NCI-H2196 (cell line): ENCODE measurements at regions not wholly inside any gene's neighbourhood (a gene's known extent, or its start where the extent isn't known, plus 50 kb on each side); places are given as distances from the start of the nearest gene placed in this dataset.

Source experiments
- DNase-seq: peaks from one replicate; lab custom pipeline; 2025; ENCODE audit not compliant: unreplicated experiment; lab: John Stamatoyannopoulos, UW

GRCh38 chr12:94059394-94060368, 88.7 kb upstream of the PLXNC1 start:
- no peak for DNase-seq

GRCh38 chr12:94062194-94062593, 86.2 kb upstream of the PLXNC1 start:
- no peak for DNase-seq

- no peak for DNase-seq
Measured at GRCh38 chr12:94062796-94063635, 85.4 kb upstream of the PLXNC1 start.

DNA sequence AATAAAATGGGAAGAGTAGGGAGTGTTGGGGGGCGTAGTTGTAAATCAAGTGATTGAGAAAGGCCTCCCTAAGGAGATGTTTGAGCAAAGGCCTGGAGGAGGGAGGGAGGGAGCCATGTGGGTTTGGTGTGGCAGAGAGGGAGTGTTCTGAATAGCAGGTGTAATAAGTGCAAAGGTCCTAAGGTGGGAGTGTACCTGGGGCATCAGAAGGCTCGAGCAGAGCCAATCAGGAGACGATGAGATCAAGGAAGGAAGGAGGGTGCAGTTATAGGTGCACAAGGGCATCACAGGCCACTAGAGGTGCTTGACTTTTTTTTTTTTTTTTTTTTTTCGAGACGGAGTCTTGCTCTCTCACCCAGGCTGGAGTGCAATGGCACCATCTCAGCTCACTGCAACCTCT, 77.9 kb upstream of the PLXNC1 start:
- DNase-seq = no peak

DNA sequence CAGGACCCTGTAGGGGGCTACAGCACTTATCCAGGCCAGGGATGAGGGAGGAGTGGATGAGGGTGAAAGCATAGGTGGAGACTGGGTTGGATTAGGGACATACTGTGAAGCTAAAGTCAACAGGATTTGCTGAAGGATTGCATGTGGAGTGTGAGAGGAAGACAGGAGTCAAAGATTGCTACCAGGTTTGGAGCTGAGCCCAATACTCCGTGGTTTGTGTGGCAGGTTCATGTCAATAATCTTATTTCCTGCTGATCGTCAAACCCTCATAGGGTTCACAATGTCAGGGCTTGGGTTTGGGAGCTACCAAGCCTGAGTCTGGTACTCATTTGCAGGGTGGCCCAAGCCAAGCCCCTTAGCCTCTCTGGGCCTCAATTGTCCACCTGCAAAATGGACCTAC, 77.1 kb upstream of the PLXNC1 start:
- DNase-seq = no peak

DNA sequence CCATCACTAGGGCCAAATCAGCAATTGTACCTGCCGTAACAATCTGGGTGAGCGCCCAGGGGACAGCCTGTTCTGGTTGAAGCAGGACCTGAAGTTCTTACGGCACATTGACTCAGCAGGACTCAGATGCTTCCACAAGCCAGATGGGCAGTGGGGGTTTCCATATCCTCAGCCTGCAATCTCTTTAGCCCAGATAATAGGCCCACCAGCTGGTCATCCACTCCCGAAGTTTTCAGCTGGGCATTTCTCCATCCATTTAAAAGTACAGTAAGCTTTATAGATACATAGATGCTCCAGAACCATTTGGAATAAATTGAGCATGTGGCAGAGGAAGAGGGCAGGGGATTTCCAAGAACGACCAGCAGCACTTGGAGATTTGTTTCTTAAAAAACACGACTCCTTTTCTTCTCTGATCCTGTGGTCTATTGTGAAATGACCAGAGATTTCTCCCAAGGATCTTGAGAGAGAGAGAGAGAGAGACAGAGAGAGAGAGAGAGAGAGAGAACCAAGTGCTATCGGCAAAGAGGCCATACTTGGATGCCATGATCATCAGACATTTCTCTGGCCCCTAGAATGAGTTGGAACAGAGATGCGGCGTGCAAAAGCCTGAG, 74.8 kb upstream of the PLXNC1 start:
- DNase-seq = no peak

GRCh38 chr12:94074216-94074979, 74.0 kb upstream of the PLXNC1 start:
- DNase-seq = no peak

- peak; percentile 11 for DNase-seq
Measured at GRCh38 chr12:94074980-94075629, 73.3 kb upstream of the PLXNC1 start.

- no peak for DNase-seq
Measured at GRCh38 chr12:94077209-94077608, 71.2 kb upstream of the PLXNC1 start.

DNA sequence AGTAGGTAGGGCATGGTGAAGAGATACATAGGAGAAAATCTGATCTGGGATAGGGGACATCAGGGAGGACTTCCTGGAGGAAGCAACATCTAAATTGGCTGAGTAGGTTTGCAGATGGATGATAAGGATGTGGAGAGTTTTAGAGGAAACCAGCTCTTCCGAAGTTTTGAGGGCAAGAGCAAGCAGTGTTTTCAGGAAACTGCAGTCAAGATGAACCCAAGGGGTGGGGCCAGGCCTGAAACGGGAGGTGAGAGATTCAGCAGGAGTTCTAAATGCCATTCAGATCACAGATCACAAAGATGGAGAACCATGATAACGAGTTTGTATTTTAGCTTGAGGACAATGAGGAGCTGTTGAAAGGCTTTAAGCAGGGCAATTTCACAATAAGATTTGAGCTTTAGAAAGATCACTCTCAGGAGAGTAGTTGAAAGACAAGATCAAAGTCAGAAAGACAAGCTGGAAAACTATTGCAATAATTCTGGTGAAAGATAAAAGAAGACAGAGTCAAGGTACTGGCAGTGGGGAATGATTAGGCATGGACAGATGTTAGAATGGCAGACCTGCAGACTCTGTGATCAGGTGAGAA, 70.1 kb upstream of the PLXNC1 start:
- no peak for DNase-seq

GRCh38 chr12:94078736-94079509, 69.5 kb upstream of the PLXNC1 start:
- DNase-seq = no peak

DNA sequence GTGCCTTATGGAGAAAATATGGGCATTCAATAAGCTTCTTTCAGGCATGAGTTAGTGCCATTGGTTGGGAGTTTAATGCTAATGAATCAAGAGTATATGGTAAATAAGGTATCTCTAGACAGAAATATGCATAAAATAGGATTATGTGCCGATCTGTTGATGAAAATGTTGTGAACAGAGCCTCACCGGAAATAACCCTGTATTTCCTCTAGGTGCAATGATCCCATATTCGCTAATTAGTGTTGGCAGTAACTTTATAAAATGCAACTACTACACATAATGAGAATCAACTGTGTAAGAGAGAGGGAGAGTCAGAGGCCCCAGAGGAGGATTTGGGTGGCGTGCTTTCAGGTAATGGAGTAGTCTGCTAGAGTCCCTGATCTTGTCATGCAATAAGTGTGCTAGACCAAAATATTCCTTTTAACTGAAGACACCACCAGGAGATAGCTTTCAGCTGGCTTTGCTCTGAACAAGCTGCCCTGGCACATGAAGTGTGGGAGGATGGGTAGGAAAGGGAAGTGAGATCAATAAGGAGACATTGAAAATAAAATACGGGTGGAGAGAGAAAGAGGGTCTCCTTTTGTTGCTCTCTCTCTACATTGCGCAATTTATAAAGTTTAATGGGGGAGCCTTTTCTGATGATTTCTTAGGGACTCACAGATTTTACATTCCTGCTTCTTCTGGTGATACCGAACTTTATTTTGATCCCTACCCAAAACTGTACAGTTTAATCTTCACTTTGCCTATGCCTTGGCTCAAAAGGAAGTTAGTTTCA, 68.6 kb upstream of the PLXNC1 start:
- DNase-seq = no peak

DNA sequence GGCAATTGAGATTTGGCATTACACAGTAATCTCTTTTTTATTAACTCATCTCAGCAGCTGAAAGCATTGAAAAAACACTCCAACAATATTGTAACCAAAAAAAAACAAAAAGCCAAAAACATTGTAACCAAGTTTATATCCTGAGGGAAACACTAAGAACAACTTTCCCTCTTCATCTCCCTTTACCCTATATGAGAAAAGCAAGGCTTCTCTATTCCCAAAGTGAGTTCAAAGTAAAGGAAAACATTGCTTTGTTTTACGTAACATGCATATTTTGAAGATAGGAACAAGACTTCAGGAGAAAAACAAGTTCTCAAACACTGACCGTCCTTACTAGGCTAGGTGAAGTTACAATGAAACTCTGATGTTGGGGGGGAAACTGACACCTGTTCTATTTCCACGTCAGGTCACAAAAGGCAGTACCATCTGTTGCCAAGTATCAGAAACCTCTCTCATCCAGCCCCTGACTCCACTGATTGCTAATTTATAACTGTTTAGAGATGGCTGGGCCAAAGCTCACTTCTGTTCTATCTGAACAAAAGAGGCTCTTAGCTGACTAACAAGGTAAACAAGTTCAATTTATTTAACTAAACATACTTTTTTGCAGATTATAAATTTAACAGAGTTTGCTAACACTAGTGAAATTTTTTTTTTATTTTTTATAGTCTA, 67.9 kb upstream of the PLXNC1 start:
- DNase-seq = no peak

DNA sequence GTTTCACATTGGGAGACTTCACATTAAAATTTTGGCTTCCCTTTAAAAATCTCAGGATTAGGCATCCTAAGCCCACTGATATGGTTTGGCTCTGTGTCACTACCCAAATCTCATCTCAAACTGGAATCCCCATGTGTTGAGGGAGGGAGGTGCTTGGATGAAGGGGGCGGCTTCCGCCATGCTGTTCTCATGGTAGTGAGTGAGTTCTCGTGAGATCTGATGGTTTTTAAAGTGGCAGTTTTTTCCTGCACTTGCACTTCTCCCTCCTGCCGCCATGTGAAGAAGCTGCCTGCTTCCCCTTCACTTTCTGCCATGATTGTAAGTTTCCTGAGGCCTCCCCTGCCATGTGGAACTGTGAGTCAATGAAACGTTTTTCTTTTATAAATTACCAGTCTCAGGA, 65.7 kb upstream of the PLXNC1 start:
- no peak for DNase-seq

GRCh38 chr12:94089891-94090290, 58.5 kb upstream of the PLXNC1 start:
- DNase-seq = no peak

- no peak for DNase-seq
Measured at GRCh38 chr12:94091624-94092023, 56.8 kb upstream of the PLXNC1 start.

GRCh38 chr12:94092516-94093241, 55.7 kb upstream of the PLXNC1 start:
- no peak for DNase-seq
